NT2/D1 (cell line): ENCODE measurements at regions not wholly inside any gene's neighbourhood (a gene's known extent, or its start where the extent isn't known, plus 50 kb on each side); places are given as distances from the start of the nearest gene placed in this dataset.

ENCODE experiments used
- SUZ12 ChIP-seq: IDR thresholded peaks from 2 replicates; pipeline ENCODE4 v1.6.1; 2011; ENCODE audit not compliant: insufficient read length, insufficient read depth; ENCODE audit errors: extremely low read depth
- YY1 ChIP-seq: IDR thresholded peaks from 2 replicates; pipeline ENCODE4 v1.6.1; 2011; ENCODE audit not compliant: insufficient read length, insufficient read depth
- ZNF274 ChIP-seq: IDR thresholded peaks from 2 replicates; pipeline ENCODE4 v1.6.1; 2011; ENCODE audit warnings: mild to moderate bottlenecking, low read depth, low read length

GRCh38 chr1:177448036-177448615 is 277.4 kb downstream of the BRINP2 start:
- TF ChIP-seq ZNF274 = no peak
- no peak for TF ChIP-seq YY1
- no peak for TF ChIP-seq SUZ12
